ENCODE measurements at regions not wholly inside any gene's neighbourhood (a gene's known extent, or its start where the extent isn't known, plus 50 kb on each side); places are given as distances from the start of the nearest gene placed in this dataset.

- H3K36me3 ChIP-seq (ENCODE audit: control insufficient read depth in 1 of 2, insufficient read depth in 2 of 2, low read depth in 1 of 2, low read length in 2 of 2), result no peaks in the 10 kb centered on the region
- no peak overlapping the region for H2BK12ac ChIP-seq (ENCODE audit: low read length in 2 of 2)
- WGBS, result 71% methylated on average over 2 of the region's 2 CpGs
- no peaks in the 10 kb centered on the region for H3K4me1 ChIP-seq (ENCODE audit: control insufficient read depth, insufficient read depth, low read depth, low read length)
- no peak overlapping the region for H2BK5ac ChIP-seq (ENCODE audit: low read depth, low read length, poor library complexity, severe bottlenecking)
- no peak overlapping the region for H3K4me3 ChIP-seq (ENCODE audit: insufficient read depth in 1 of 2, low read depth in 1 of 2, low read length in 2 of 2)
- no peak overlapping the region for H3K18ac ChIP-seq (ENCODE audit: low read depth in 1 of 2, low read length in 2 of 2)
- H4K91ac ChIP-seq (ENCODE audit: low read length), result no peak overlapping the region
- no peak overlapping the region for H3K4me2 ChIP-seq (ENCODE audit: low read length, poor library complexity, severe bottlenecking)
- no peak overlapping the region for H3K4ac ChIP-seq (ENCODE audit: low read depth in 1 of 2, low read length in 2 of 2)
- H3K79me1 ChIP-seq (replicated peaks; ENCODE audit: low read length, poor library complexity, severe bottlenecking), result no peaks in the 10 kb centered on the region
- H2AFZ ChIP-seq (ENCODE audit: low read depth, low read length), result no peak overlapping the region
- H2AK5ac ChIP-seq (ENCODE audit: low read length, severe bottlenecking), result no peak overlapping the region
- H4K8ac ChIP-seq (ENCODE audit: low read length), result no peak overlapping the region
- no peak overlapping the region for H3K9ac ChIP-seq (ENCODE audit: low read length)
- no peak overlapping the region for H2BK15ac ChIP-seq (ENCODE audit: low read depth, poor library complexity, severe bottlenecking)
- H3K9me3 ChIP-seq (ENCODE audit: control insufficient read depth, low read length), result no peaks in the 10 kb centered on the region
- no peak overlapping the region for H2BK120ac ChIP-seq (ENCODE audit: low read depth, low read length)
- DNase-seq, result no peak
- no peak overlapping the region for H3K14ac ChIP-seq (ENCODE audit: low read length in 2 of 2)
- peaks cover 0 to 13% of the 10 kb centered on the region in 2 experiments for H3K27me3 ChIP-seq (ENCODE audit: control insufficient read depth in 1 of 2, insufficient read depth in 1 of 2, low read length in 2 of 2)
- no peak overlapping the region for H3K23ac ChIP-seq (ENCODE audit: low read length in 2 of 2)
- H3K27ac ChIP-seq (ENCODE audit: low read length, poor library complexity, severe bottlenecking), result no peak overlapping the region
These were observed 296.2 kb upstream of the PRDM1 start for GRCh38 chr6:105789935-105790334.

- no peak overlapping the region for H4K91ac ChIP-seq (ENCODE audit: low read length)
- H3K9me3 ChIP-seq (ENCODE audit: control insufficient read depth, low read length), result no peaks in the 10 kb centered on the region
- no peak overlapping the region for H3K4me2 ChIP-seq (ENCODE audit: low read length, poor library complexity, severe bottlenecking)
- H2BK5ac ChIP-seq (ENCODE audit: low read depth, low read length, poor library complexity, severe bottlenecking), result no peak overlapping the region
- no peaks in the 10 kb centered on the region for H3K79me1 ChIP-seq (replicated peaks; ENCODE audit: low read length, poor library complexity, severe bottlenecking)
- no peak for DNase-seq
- 94% methylated on average over 5 of the region's 5 CpGs for WGBS
- no peak overlapping the region for H2BK15ac ChIP-seq (ENCODE audit: low read depth, poor library complexity, severe bottlenecking)
- no peak overlapping the region for H2AK5ac ChIP-seq (ENCODE audit: low read length, severe bottlenecking)
- no peak overlapping the region for H3K18ac ChIP-seq (ENCODE audit: low read depth in 1 of 2, low read length in 2 of 2)
- H3K4ac ChIP-seq (ENCODE audit: low read depth in 1 of 2, low read length in 2 of 2), result no peak overlapping the region
- no peak overlapping the region for H3K27ac ChIP-seq (ENCODE audit: low read length, poor library complexity, severe bottlenecking)
- H4K8ac ChIP-seq (ENCODE audit: low read length), result no peak overlapping the region
- H2BK12ac ChIP-seq (ENCODE audit: low read length in 2 of 2), result no peak overlapping the region
- H2BK120ac ChIP-seq (ENCODE audit: low read depth, low read length), result no peak overlapping the region
- no peak overlapping the region for H3K4me3 ChIP-seq (ENCODE audit: insufficient read depth in 1 of 2, low read depth in 1 of 2, low read length in 2 of 2)
- H2AFZ ChIP-seq (ENCODE audit: low read depth, low read length), result no peak overlapping the region
- no peak overlapping the region for H3K14ac ChIP-seq (ENCODE audit: low read length in 2 of 2)
- peaks cover 0 to 14% of the 10 kb centered on the region in 2 experiments for H3K27me3 ChIP-seq (ENCODE audit: control insufficient read depth in 1 of 2, insufficient read depth in 1 of 2, low read length in 2 of 2)
- no peaks in the 10 kb centered on the region for H3K4me1 ChIP-seq (ENCODE audit: control insufficient read depth, insufficient read depth, low read depth, low read length)
- H3K9ac ChIP-seq (ENCODE audit: low read length), result no peak overlapping the region
- H3K23ac ChIP-seq (ENCODE audit: low read length in 2 of 2), result no peak overlapping the region
- no peaks in the 10 kb centered on the region for H3K36me3 ChIP-seq (ENCODE audit: control insufficient read depth in 1 of 2, insufficient read depth in 2 of 2, low read depth in 1 of 2, low read length in 2 of 2)
These were observed 298.4 kb upstream of the PRDM1 start for GRCh38 chr6:105787747-105788146.

GRCh38 chr6:105786890-105787655, 299.1 kb upstream of the PRDM1 start:
- Histone ChIP-seq H4K91ac (ENCODE audit: low read length) (no peak overlapping the region), H3K4me1 (ENCODE audit: control insufficient read depth, insufficient read depth, low read depth, low read length) (no peaks in the 10 kb centered on the region), H2BK15ac (ENCODE audit: low read depth, poor library complexity, severe bottlenecking) (no peak overlapping the region), H2AK5ac (ENCODE audit: low read length, severe bottlenecking) (no peak overlapping the region), H2AFZ (ENCODE audit: low read depth, low read length) (no peak overlapping the region), H3K79me1 (replicated peaks; ENCODE audit: low read length, poor library complexity, severe bottlenecking) (no peaks in the 10 kb centered on the region), H3K18ac (ENCODE audit: low read depth in 1 of 2, low read length in 2 of 2) (no peak overlapping the region), H3K4ac (ENCODE audit: low read depth in 1 of 2, low read length in 2 of 2) (no peak overlapping the region), H3K9me3 (ENCODE audit: control insufficient read depth, low read length) (no peaks in the 10 kb centered on the region), H3K9ac (ENCODE audit: low read length) (no peak overlapping the region), H3K4me3 (ENCODE audit: insufficient read depth in 1 of 2, low read depth in 1 of 2, low read length in 2 of 2) (no peak overlapping the region), H3K27ac (ENCODE audit: low read length, poor library complexity, severe bottlenecking) (no peak overlapping the region), H3K14ac (ENCODE audit: low read length in 2 of 2) (peak overlapping the region in 1 of 2 experiments; percentile 55), H3K36me3 (ENCODE audit: control insufficient read depth in 1 of 2, insufficient read depth in 2 of 2, low read depth in 1 of 2, low read length in 2 of 2) (no peaks in the 10 kb centered on the region), H2BK12ac (ENCODE audit: low read length in 2 of 2) (no peak overlapping the region), H2BK120ac (ENCODE audit: low read depth, low read length) (no peak overlapping the region), H3K27me3 (ENCODE audit: control insufficient read depth in 1 of 2, insufficient read depth in 1 of 2, low read length in 2 of 2) (peaks cover 0 to 14% of the 10 kb centered on the region in 2 experiments), H4K8ac (ENCODE audit: low read length) (no peak overlapping the region), H3K23ac (ENCODE audit: low read length in 2 of 2) (no peak overlapping the region), H2BK5ac (ENCODE audit: low read depth, low read length, poor library complexity, severe bottlenecking) (no peak overlapping the region), H3K4me2 (ENCODE audit: low read length, poor library complexity, severe bottlenecking) (no peak overlapping the region)
- WGBS, result 96% methylated on average over 9 of the region's 10 CpGs
- DNase-seq, result no peak

- H3K9me3 ChIP-seq (ENCODE audit: control insufficient read depth, low read length), result no peaks in the 10 kb centered on the region
- H2BK5ac ChIP-seq (ENCODE audit: low read depth, low read length, poor library complexity, severe bottlenecking), result no peak overlapping the region
- H3K9ac ChIP-seq (ENCODE audit: low read length), result no peak overlapping the region
- no peak overlapping the region for H2AFZ ChIP-seq (ENCODE audit: low read depth, low read length)
- H3K4me2 ChIP-seq (ENCODE audit: low read length, poor library complexity, severe bottlenecking), result no peak overlapping the region
- H3K14ac ChIP-seq (ENCODE audit: low read length in 2 of 2), result no peak overlapping the region
- H3K23ac ChIP-seq (ENCODE audit: low read length in 2 of 2), result no peak overlapping the region
- no peak overlapping the region for H2BK12ac ChIP-seq (ENCODE audit: low read length in 2 of 2)
- WGBS, result 100% methylated on average over 1 of the region's 1 CpG
- H2AK5ac ChIP-seq (ENCODE audit: low read length, severe bottlenecking), result no peak overlapping the region
- H2BK120ac ChIP-seq (ENCODE audit: low read depth, low read length), result no peak overlapping the region
- H3K27ac ChIP-seq (ENCODE audit: low read length, poor library complexity, severe bottlenecking), result no peak overlapping the region
- H3K36me3 ChIP-seq (ENCODE audit: control insufficient read depth in 1 of 2, insufficient read depth in 2 of 2, low read depth in 1 of 2, low read length in 2 of 2), result no peaks in the 10 kb centered on the region
- H4K91ac ChIP-seq (ENCODE audit: low read length), result no peak overlapping the region
- H3K4ac ChIP-seq (ENCODE audit: low read depth in 1 of 2, low read length in 2 of 2), result no peak overlapping the region
- no peak for DNase-seq
- H3K18ac ChIP-seq (ENCODE audit: low read depth in 1 of 2, low read length in 2 of 2), result no peak overlapping the region
- H3K79me1 ChIP-seq (replicated peaks; ENCODE audit: low read length, poor library complexity, severe bottlenecking), result no peaks in the 10 kb centered on the region
- no peak overlapping the region for H2BK15ac ChIP-seq (ENCODE audit: low read depth, poor library complexity, severe bottlenecking)
- peaks cover 0 to 14% of the 10 kb centered on the region in 2 experiments for H3K27me3 ChIP-seq (ENCODE audit: control insufficient read depth in 1 of 2, insufficient read depth in 1 of 2, low read length in 2 of 2)
- H3K4me1 ChIP-seq (ENCODE audit: control insufficient read depth, insufficient read depth, low read depth, low read length), result no peaks in the 10 kb centered on the region
- no peak overlapping the region for H3K4me3 ChIP-seq (ENCODE audit: insufficient read depth in 1 of 2, low read depth in 1 of 2, low read length in 2 of 2)
- peak overlapping the region; percentile 60 for H4K8ac ChIP-seq (ENCODE audit: low read length)
These were observed 299.7 kb upstream of the PRDM1 start for GRCh38 chr6:105786449-105786848.

All from mesenchymal stem cell (in vitro differentiated cells and primary cell).